ENCODE measurements at regions not wholly inside any gene's neighbourhood (a gene's known extent, or its start where the extent isn't known, plus 50 kb on each side); places are given as distances from the start of the nearest gene placed in this dataset.
"Not testable (repeated sequence)": the region's sequence is repeated elsewhere in the genome, so short reads cannot be mapped to it uniquely, and the experiment has no call there.

DNA sequence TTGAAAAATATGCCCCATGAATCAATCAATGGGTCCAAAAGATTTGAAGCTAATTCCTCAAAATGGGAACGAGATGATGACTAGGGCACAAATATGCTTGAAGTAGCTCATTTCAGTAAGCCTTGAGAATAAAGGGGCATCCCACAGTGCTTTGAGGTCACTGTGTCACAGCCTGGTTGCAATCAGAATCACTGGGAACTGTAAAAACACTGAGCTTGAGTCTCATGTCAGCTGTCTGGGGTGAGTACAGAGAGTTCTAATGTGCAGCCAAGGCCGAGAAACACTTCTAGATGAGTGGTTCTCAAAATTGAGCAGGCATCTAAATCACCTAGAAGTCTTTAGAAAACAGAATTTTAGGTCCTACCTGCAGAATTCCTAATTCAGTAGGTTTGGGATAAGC, 120.5 kb upstream of the EGFL6 start:
- no peak overlapping the region for H3K4me3 ChIP-seq
- intact Hi-C loops (cut with DNase I; ENCODE audit: low total_unique reads), result no loop called here
- TF ChIP-seq POLR2AphosphoS5 (IDR thresholded peaks at IDR 0.05), result no peak
- no peak for TF ChIP-seq POLR2A (IDR thresholded peaks at IDR 0.05)
- TF ChIP-seq, protein P1, sequence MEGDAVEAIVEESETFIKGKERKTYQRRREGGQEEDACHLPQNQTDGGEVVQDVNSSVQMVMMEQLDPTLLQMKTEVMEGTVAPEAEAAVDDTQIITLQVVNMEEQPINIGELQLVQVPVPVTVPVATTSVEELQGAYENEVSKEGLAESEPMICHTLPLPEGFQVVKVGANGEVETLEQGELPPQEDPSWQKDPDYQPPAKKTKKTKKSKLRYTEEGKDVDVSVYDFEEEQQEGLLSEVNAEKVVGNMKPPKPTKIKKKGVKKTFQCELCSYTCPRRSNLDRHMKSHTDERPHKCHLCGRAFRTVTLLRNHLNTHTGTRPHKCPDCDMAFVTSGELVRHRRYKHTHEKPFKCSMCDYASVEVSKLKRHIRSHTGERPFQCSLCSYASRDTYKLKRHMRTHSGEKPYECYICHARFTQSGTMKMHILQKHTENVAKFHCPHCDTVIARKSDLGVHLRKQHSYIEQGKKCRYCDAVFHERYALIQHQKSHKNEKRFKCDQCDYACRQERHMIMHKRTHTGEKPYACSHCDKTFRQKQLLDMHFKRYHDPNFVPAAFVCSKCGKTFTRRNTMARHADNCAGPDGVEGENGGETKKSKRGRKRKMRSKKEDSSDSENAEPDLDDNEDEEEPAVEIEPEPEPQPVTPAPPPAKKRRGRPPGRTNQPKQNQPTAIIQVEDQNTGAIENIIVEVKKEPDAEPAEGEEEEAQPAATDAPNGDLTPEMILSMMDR (IDR thresholded peaks at IDR 0.05), result no peak
- H3K36me3 ChIP-seq, result no peaks in the 10 kb centered on the region
- H3K27ac ChIP-seq, result no peak overlapping the region
- H3K27me3 ChIP-seq, result peaks cover 0 to 62% of the 10 kb centered on the region in 2 donors
- no peaks in the 10 kb centered on the region for H3K4me1 ChIP-seq
- H3K9me3 ChIP-seq, result peaks cover 0 to 10% of the 10 kb centered on the region in 2 donors
- DNase-seq (ENCODE audit: low spot score in 2 of 2), result no peak

DNA sequence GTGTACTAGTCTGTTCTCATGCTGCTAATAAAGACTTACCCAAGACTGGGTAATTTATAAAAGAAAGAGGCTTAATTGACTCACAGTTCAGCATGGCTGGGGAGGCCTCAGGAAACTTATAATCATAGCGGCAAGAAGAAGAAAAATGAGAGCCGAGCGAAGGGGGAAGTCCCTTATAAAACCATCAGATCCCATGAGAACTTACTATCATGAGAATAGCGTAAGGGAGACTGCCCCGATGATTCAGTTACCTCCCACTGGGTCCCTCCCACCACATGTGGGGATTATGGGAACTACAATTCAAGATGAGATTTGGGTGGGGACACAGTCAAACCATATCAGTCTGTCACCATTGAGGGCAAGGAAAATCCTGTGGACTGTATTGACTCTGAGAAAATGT, 121.8 kb upstream of the ATXN3L start:
- H3K27ac ChIP-seq; DNase-seq (ENCODE audit: low spot score in 2 of 2); H3K4me1 ChIP-seq; intact Hi-C loops (cut with DNase I; ENCODE audit: low total_unique reads); H3K4me3 ChIP-seq; H3K9me3 ChIP-seq; H3K36me3 ChIP-seq: not testable (repeated sequence)
- H3K27me3 ChIP-seq, result peaks cover 0 to 23% of the 10 kb centered on the region in 2 donors

DNA sequence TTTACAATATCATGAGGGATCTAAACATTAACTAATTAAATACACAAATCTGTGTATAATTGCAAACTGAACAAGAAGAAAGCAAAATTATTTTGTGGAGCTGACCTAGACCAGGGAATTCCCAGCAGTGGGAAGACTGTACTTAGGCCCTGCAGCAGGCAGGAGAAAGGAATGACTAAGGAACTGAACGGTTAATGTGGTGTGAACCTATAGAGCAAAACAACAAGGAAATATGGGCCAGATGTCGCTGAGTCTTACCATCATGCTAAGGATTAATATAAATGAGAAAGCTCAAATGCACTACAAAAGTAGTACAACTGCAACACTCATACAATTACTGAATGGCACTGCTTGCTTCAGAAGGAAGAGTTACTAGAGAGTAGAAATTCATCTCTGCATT, 120.3 kb upstream of the ATXN3L start:
- TF ChIP-seq, protein P1 (IDR thresholded peaks at IDR 0.05), result no peak
- TF ChIP-seq POLR2AphosphoS5 (IDR thresholded peaks at IDR 0.05) (no peak), POLR2A (IDR thresholded peaks at IDR 0.05) (no peak)
- H3K27ac ChIP-seq, result no peak overlapping the region

DNA sequence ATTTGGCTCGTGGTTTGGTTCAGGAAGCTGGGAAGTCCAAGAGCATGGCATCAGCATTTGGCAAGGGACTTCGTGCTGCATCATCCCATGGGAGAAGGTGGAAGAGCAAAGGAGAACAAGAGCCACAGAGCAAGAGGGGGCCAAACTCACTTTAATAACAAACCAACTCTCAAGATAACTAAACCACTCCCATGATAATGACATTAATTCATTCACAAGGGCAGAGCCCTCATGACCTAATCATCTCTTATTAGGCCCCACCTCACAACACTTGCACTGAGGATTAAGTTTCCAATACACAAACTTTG, 113.4 kb upstream of the ATXN3L start:
- DNase-seq (ENCODE audit: low spot score in 2 of 2), result no peak
- TF ChIP-seq POLR2A (IDR thresholded peaks at IDR 0.05), result no peak
- TF ChIP-seq POLR2AphosphoS5 (IDR thresholded peaks at IDR 0.05), result no peak
- TF ChIP-seq, protein P1 (IDR thresholded peaks at IDR 0.05), result no peak
- intact Hi-C loops (cut with DNase I; ENCODE audit: low total_unique reads), result no loop called here

More for the DNA sequence above, 120.3 kb upstream of the ATXN3L start:
- Histone ChIP-seq H3K36me3 (no peaks in the 10 kb centered on the region), H3K4me1 (no peaks in the 10 kb centered on the region), H3K9me3 (peaks cover 0 to 7% of the 10 kb centered on the region in 2 donors), H3K27me3 (peaks cover 0 to 31% of the 10 kb centered on the region in 2 donors), H3K4me3 (no peak overlapping the region)
- intact Hi-C loops (cut with DNase I; ENCODE audit: low total_unique reads), result no loop called here
- DNase-seq (ENCODE audit: low spot score in 2 of 2), result no peak

DNA sequence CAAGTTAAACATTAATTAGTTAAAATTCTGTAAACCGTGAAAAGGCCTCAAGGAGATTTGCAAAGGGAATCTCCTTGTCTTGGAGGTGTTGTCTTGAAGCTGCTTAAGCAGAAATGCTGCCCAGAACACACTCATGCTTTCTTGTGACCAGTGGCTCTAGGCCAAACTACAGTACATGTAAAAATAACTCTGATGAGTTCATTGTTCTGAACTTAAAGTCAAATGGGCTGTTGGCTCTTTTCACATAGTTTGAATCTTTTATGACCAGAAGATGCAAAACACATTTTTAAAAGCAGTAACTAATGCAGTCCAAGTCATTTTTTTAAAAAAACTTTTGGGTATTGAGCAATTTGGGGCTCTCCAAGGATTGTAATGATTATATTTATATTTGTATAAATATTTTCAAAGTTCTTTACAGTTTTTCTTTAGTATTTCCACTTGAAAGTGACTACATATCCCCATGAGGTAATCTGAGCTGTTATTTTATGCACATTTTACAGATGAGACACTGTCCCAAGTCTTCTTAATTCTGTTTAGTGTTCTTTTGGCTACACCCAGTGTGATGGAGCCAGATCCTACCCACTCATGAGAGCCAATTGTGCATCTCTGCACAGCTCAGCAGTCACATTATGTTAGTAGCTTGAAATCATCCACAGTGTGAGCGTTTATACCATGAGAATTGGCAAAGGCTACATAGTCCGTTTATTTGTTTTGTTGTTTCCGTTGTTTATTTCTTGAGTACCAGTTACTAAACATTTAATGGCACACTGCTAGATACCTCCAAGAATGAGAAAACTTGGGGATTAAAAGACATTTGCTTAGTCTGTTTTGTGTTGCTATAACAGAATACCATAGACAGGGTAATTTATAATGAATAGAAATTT, 112.8 kb upstream of the ATXN3L start:
- TF ChIP-seq POLR2A (IDR thresholded peaks at IDR 0.05) (no peak), POLR2AphosphoS5 (IDR thresholded peaks at IDR 0.05) (peak in 1 of 3 donors; percentile 45)
- TF ChIP-seq, protein P1 (IDR thresholded peaks at IDR 0.05), result no peak

More for the DNA sequence above, 113.4 kb upstream of the ATXN3L start:
- H3K4me1 ChIP-seq, result no peaks in the 10 kb centered on the region
- no peaks in the 10 kb centered on the region for H3K36me3 ChIP-seq
- peak overlapping the region; percentile 41 to 52 for H3K27ac ChIP-seq
- no peaks in the 10 kb centered on the region for H3K9me3 ChIP-seq
- no peak overlapping the region for H3K4me3 ChIP-seq
- H3K27me3 ChIP-seq, result peaks cover 0 to 42% of the 10 kb centered on the region in 2 donors

More for the DNA sequence above, 112.8 kb upstream of the ATXN3L start:
- Histone ChIP-seq H3K4me1 (no peaks in the 10 kb centered on the region), H3K27me3 (peaks cover 0 to 43% of the 10 kb centered on the region in 2 donors), H3K4me3 (no peak overlapping the region), H3K9me3 (no peaks in the 10 kb centered on the region), H3K36me3 (no peaks in the 10 kb centered on the region), H3K27ac (peak overlapping the region; percentile 77 to 79)
- DNase-seq (ENCODE audit: low spot score in 2 of 2), result peak in 1 of 2 donors; percentile 37
- intact Hi-C loops (cut with DNase I; ENCODE audit: low total_unique reads), result no loop called here
